ENCODE measurements at regions not wholly inside any gene's neighbourhood (a gene's known extent, or its start where the extent isn't known, plus 50 kb on each side); places are given as distances from the start of the nearest gene placed in this dataset.

GRCh38 chr5:18487928-18488480, 853.7 kb downstream of the TAF11L14 start:
- in situ Hi-C loops (cut with HindIII; ENCODE audit: low pct_ligation_motif_present, low sequenced_read_pairs): no loop called here
- no peak for TF ChIP-seq CTCF (IDR thresholded peaks at IDR 0.05; ENCODE audit: low read depth, low read length, missing control alignments)
- Histone ChIP-seq H3K4me3 (ENCODE audit: low read depth, low read length) (no peak overlapping the region), H3K36me3 (replicated peaks) (no peaks in the 10 kb centered on the region), H3K27me3 (replicated peaks) (no peaks in the 10 kb centered on the region), H3K27ac (no peak overlapping the region)
- no peak for DNase-seq

- no peak overlapping the region for H3K4me3 ChIP-seq (ENCODE audit: low read depth, low read length)
- H3K36me3 ChIP-seq (replicated peaks): no peaks in the 10 kb centered on the region
- no peak overlapping the region for H3K27ac ChIP-seq
- in situ Hi-C loops (cut with HindIII; ENCODE audit: low pct_ligation_motif_present, low sequenced_read_pairs): no loop called here
- no peak for TF ChIP-seq CTCF (IDR thresholded peaks at IDR 0.05; ENCODE audit: low read depth, low read length, missing control alignments)
- DNase-seq: no peak
- H3K27me3 ChIP-seq (replicated peaks): no peaks in the 10 kb centered on the region
Observed at GRCh38 chr5:18489703-18490102, 855.4 kb downstream of the TAF11L14 start.

- no peaks in the 10 kb centered on the region for H3K36me3 ChIP-seq (replicated peaks)
- no peak for TF ChIP-seq CTCF (IDR thresholded peaks at IDR 0.05; ENCODE audit: low read depth, low read length, missing control alignments)
- H3K27ac ChIP-seq: no peak overlapping the region
- in situ Hi-C loops (cut with HindIII; ENCODE audit: low pct_ligation_motif_present, low sequenced_read_pairs): no loop called here
- no peak for DNase-seq
- no peaks in the 10 kb centered on the region for H3K27me3 ChIP-seq (replicated peaks)
- no peak overlapping the region for H3K4me3 ChIP-seq (ENCODE audit: low read depth, low read length)
Observed at GRCh38 chr5:18491349-18491748, 857.1 kb downstream of the TAF11L14 start.

GRCh38 chr5:18495157-18495556, 860.9 kb downstream of the TAF11L14 start:
- DNase-seq: no peak
- H3K27me3 ChIP-seq (replicated peaks): no peaks in the 10 kb centered on the region
- H3K36me3 ChIP-seq (replicated peaks): no peaks in the 10 kb centered on the region
- in situ Hi-C loops (cut with HindIII; ENCODE audit: low pct_ligation_motif_present, low sequenced_read_pairs): no loop called here
- H3K4me3 ChIP-seq (ENCODE audit: low read depth, low read length): no peak overlapping the region
- H3K27ac ChIP-seq: no peak overlapping the region
- TF ChIP-seq CTCF (IDR thresholded peaks at IDR 0.05; ENCODE audit: low read depth, low read length, missing control alignments): no peak

GRCh38 chr5:18496041-18496440, 861.8 kb downstream of the TAF11L14 start:
- H3K27me3 ChIP-seq (replicated peaks): no peaks in the 10 kb centered on the region
- no peak overlapping the region for H3K4me3 ChIP-seq (ENCODE audit: low read depth, low read length)
- in situ Hi-C loops (cut with HindIII; ENCODE audit: low pct_ligation_motif_present, low sequenced_read_pairs): no loop called here
- no peaks in the 10 kb centered on the region for H3K36me3 ChIP-seq (replicated peaks)
- H3K27ac ChIP-seq: no peak overlapping the region
- TF ChIP-seq CTCF (IDR thresholded peaks at IDR 0.05; ENCODE audit: low read depth, low read length, missing control alignments): no peak
- no peak for DNase-seq

GRCh38 chr5:18497089-18497488, 862.8 kb downstream of the TAF11L14 start:
- H3K27me3 ChIP-seq (replicated peaks): no peaks in the 10 kb centered on the region
- no peak for TF ChIP-seq CTCF (IDR thresholded peaks at IDR 0.05; ENCODE audit: low read depth, low read length, missing control alignments)
- in situ Hi-C loops (cut with HindIII; ENCODE audit: low pct_ligation_motif_present, low sequenced_read_pairs): no loop called here
- no peak overlapping the region for H3K27ac ChIP-seq
- H3K36me3 ChIP-seq (replicated peaks): no peaks in the 10 kb centered on the region
- H3K4me3 ChIP-seq (ENCODE audit: low read depth, low read length): no peak overlapping the region
- no peak for DNase-seq
